GM18870 (cell line): ENCODE measurements at regions not wholly inside any gene's neighbourhood (a gene's known extent, or its start where the extent isn't known, plus 50 kb on each side); places are given as distances from the start of the nearest gene placed in this dataset.
A peak's percentile ranks its signal among the peaks of the same experiment; 100 is the strongest.

ENCODE experiments used
- ATAC-seq: cut with Tn5 transposase; IDR thresholded peaks from one replicate; pipeline ENCODE4 v1.9.1; 2021; ENCODE audit warnings: moderate library complexity; ENCODE audit not compliant: unreplicated experiment

GRCh38 chr1:110765640-110766335 is 91.0 kb upstream of the KCNA3 start:
- ATAC-seq, result no peak

GRCh38 chr1:110763149-110763548 is 88.4 kb upstream of the KCNA3 start:
- no peak for ATAC-seq

GRCh38 chr1:110760321-110760720 is 85.6 kb upstream of the KCNA3 start:
- ATAC-seq, result no peak

- no peak for ATAC-seq
These were observed 81.8 kb upstream of the KCNA3 start for GRCh38 chr1:110756506-110756905.

GRCh38 chr1:110752941-110753725 is 78.4 kb upstream of the KCNA3 start:
- ATAC-seq, result no peak

GRCh38 chr1:110750562-110750961 is 75.8 kb upstream of the KCNA3 start:
- no peak for ATAC-seq

GRCh38 chr1:110749960-110750359 is 75.2 kb upstream of the KCNA3 start:
- no peak for ATAC-seq

- ATAC-seq, result no peak
These were observed 72.0 kb upstream of the KCNA3 start for GRCh38 chr1:110746644-110747259.

- no peak for ATAC-seq
These were observed 68.7 kb upstream of the KCNA3 start for GRCh38 chr1:110743397-110743796.

- ATAC-seq, result no peak
These were observed 62.3 kb upstream of the KCNA3 start for GRCh38 chr1:110736900-110737605.

GRCh38 chr1:110734133-110734680 is 59.5 kb upstream of the KCNA3 start:
- no peak for ATAC-seq

- no peak for ATAC-seq
These were observed 56.8 kb upstream of the KCNA3 start for GRCh38 chr1:110731529-110731928.

GRCh38 chr1:110728388-110729001 is 53.8 kb upstream of the KCNA3 start:
- ATAC-seq, result no peak

GRCh38 chr1:110727246-110727645 is 52.5 kb upstream of the KCNA3 start:
- no peak for ATAC-seq

GRCh38 chr1:110726755-110727154 is 52.0 kb upstream of the KCNA3 start:
- ATAC-seq, result peak; percentile 83
